ENCODE measurements at regions not wholly inside any gene's neighbourhood (a gene's known extent, or its start where the extent isn't known, plus 50 kb on each side); places are given as distances from the start of the nearest gene placed in this dataset.
"Not testable (repeated sequence)": the region's sequence is repeated elsewhere in the genome, so short reads cannot be mapped to it uniquely, and the experiment has no call there.

- DNase-seq, result no peak
Measured at GRCh38 chr21:20882462-20883407, 115.5 kb upstream of the NCAM2 start.

DNA sequence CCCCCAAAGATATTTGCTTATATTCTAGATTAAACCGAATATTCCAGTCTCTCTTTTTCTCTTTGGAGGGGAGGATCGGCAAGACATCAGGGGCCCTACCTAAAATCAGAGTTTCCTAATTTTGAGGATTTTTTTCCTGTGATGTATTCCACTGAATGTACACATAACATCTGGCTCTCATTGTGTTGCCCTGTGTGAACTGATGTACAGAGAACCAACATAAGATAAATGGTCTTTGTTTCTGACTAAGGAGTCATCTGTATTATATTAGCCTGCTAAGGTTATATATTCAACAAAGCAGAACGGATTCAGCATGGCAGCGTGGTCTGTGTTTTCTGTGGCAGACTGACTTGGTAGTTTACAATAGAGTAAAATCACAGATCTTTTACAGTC, 114.8 kb upstream of the NCAM2 start:
- DNase-seq, result no peak

- DNase-seq, result no peak
Measured at GRCh38 chr21:20902511-20902910, 95.7 kb upstream of the NCAM2 start.

DNA sequence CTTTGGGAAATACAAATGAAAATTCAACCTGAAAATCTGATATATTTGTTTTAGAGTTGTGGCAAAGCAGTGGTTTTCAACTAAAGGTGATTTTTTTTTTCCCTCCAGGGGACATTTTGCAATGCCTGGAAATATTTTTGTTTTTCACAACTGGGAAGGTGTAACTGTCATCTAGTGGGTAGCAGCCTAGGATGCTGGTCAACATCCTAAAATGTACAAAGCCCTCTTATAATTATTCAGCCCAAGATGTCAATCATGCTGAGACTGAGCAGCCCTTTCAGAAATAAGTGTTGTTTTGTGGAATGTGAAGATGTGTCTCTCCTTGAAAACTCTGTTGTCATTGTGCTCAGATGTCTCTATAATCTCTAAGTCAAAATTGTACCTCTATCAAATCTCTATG, 95.2 kb upstream of the NCAM2 start:
- no peak for DNase-seq

GRCh38 chr21:20927555-20927954, 70.7 kb upstream of the NCAM2 start:
- not testable (repeated sequence) for DNase-seq

DNA sequence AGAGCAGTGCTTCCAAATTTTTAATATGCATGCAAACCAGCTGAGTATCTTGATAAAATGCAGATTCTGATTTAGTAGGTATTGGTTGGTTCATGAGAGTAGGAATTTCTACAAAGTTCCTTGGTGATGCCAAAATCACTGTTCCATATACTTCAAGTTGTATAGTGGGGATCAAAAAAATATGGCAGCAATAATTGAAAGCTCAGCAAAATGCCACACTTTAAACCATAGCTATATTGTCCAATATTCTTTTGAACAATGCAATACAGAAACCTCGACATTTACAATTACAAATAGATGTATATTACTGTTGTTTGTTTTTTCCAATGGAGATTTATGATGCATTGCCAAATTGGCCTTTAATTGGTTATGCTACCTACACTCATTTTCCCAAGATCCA, 55.7 kb upstream of the NCAM2 start:
- no peak for DNase-seq

DNA sequence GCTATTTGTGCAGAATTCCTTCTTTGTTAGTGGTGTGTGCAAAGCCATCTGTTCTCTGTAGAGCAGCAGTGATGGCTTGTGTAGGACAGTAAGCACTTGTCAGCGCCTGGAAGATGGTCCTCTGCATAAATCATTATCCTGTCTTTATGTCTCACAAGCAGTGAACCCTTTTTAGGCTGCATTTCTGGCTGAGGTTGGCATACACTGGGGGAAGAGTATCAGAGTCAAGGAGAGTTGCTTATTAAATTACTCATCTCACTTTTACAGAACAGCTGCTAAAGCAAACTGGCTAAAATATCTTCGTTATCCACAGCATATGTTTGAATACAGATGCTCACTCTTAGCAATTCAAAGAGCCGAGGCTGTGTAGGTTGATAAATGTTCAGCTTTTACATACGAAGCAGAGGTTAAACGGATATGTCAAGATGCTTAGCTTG, 54.6 kb upstream of the NCAM2 start:
- DNase-seq, result no peak

DNA sequence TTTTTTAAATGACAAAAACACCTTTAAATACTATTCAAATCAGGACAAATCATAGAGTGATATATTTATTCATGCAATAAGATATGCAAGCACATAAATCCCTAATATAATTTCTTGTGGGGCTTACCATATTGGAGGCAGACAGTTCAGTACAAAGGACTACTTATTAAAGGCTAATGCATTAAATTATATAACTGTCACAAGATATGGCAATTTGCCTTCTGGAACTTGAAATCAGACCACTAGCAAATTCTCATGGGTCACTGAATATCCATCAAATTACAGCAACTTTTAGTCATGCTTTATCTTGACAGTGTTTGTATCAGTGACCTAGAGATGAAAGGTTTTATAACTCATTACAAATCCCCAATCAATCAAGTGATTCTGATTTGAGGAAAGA, 54.1 kb upstream of the NCAM2 start:
- DNase-seq, result no peak

- DNase-seq, result no peak
Measured at GRCh38 chr21:20946701-20947100, 51.5 kb upstream of the NCAM2 start.
